K562 (cell line): ENCODE measurements at regions not wholly inside any gene's neighbourhood (a gene's known extent, or its start where the extent isn't known, plus 50 kb on each side); places are given as distances from the start of the nearest gene placed in this dataset.

Experiments
- ATAC-seq: fragments of 200-7000 bp; cut with Tn5 transposase; 3 replicates; pipeline ENCODE4 v1.9.1; 2020; ENCODE audit warnings: moderate library complexity
- BruUV-seq: library from RNA; stranded (reverse); fragments of 400-500 nt; replicated peaks from 2 replicates; lab custom pipeline; 2021; lab: Mats Ljungman, UMichigan
- CTCF ChIA-PET: fragments of 300-600 bp; formaldehyde crosslinking; extraction: SDS; loops from one replicate; lab custom pipeline; 2021; ENCODE audit warnings: low intra/inter-chr PET ratio; lab: Yijun Ruan, JAX
- POLR2A ChIA-PET: fragments of 300-600, 350-650 bp; sonication (Branson Sonifier 250); formaldehyde crosslinking; extraction: SDS; loops from one replicate; lab custom pipeline; 2021; ENCODE audit warnings: antibody characterized with exemption, inconsistent platforms; lab: Yijun Ruan, JAX
- DNase-seq, 4 experiments: peaks; one replicate each; pipeline versions ENCODE4 v3.0.0 to v3.0.0-alpha.2; 2011 to 2018; ENCODE audit warnings: low spot score in 3 of 4, mixed read lengths in 3 of 4; ENCODE audit errors: extremely low read depth in 1 of 4
- FAIRE-seq: peaks from 2 replicates; lab custom pipeline; 2011; peaks lifted over from hg19 to GRCh38; lab: Jason Lieb, UNC
- H2AFZ ChIP-seq: 2 replicates; pipeline ENCODE4 v1.6.0; 2011; ENCODE audit warnings: low read depth, low read length, control low read depth, inconsistent platforms
- H3K27ac ChIP-seq: fragments of 200-600 bp; 3 replicates; pipeline ENCODE4 v1.8.0; 2011; ENCODE audit warnings: low read depth, mild to moderate bottlenecking, control low read depth, inconsistent platforms, low read length, moderate library complexity, mixed read lengths; ENCODE audit errors: extremely low read depth
- H3K27me3 ChIP-seq, 2 experiments: fragments of 300-600 bp in 1 of 2; 2 replicates in 1 of 2; 3 replicates in 1 of 2; pipeline versions ENCODE4 v1.6.0 to v1.8.0; 2011; ENCODE audit warnings: inconsistent platforms in 2 of 2, low read length in 2 of 2, mild to moderate bottlenecking in 1 of 2, mixed read lengths in 1 of 2, moderate library complexity in 1 of 2; ENCODE audit not compliant: control insufficient read depth in 2 of 2, insufficient read depth in 2 of 2
- H3K36me3 ChIP-seq: fragments of 300-600 bp; 3 replicates; pipeline ENCODE4 v1.8.0; 2011; ENCODE audit warnings: mild to moderate bottlenecking, low read length, inconsistent platforms; ENCODE audit not compliant: control insufficient read depth, insufficient read depth
- H3K4me1 ChIP-seq, 2 experiments: fragments of 200-600 bp in 1 of 2; replicated peaks in 1 of 2; 2 replicates in 1 of 2; 3 replicates in 1 of 2; pipeline versions ENCODE4 v1.5.1 to v1.8.0; 2011; ENCODE audit warnings: inconsistent platforms in 2 of 2, low read length in 2 of 2, mild to moderate bottlenecking in 1 of 2, mixed read lengths in 1 of 2, moderate library complexity in 1 of 2; ENCODE audit not compliant: control insufficient read depth in 2 of 2, insufficient read depth in 2 of 2
- H3K4me2 ChIP-seq: 2 replicates; pipeline ENCODE4 v1.6.1; 2011; ENCODE audit warnings: low read length, control low read depth, inconsistent platforms, mixed read lengths; ENCODE audit not compliant: insufficient read depth
- H3K4me3 ChIP-seq: fragments of 200-600 bp; sonication (generic), shearing (Covaris generic); 2 replicates; pipeline ENCODE4 v1.5.1; 2016; ENCODE audit warnings: control low read depth, inconsistent platforms
- H3K79me2 ChIP-seq: fragments of 200-600 bp; 3 replicates; pipeline ENCODE4 v1.8.0; 2011; ENCODE audit warnings: low read length, inconsistent platforms; ENCODE audit not compliant: control insufficient read depth, insufficient read depth
- H3K9ac ChIP-seq, 2 experiments: 2 replicates each; pipeline versions ENCODE4 v1.6.0 to v1.6.1; 2011; ENCODE audit warnings: low read depth in 2 of 2, low read length in 2 of 2, control low read depth in 1 of 2, inconsistent platforms in 1 of 2, mild to moderate bottlenecking in 1 of 2, mixed read lengths in 1 of 2; ENCODE audit not compliant: insufficient read depth in 1 of 2
- H3K9me1 ChIP-seq: one replicate; pipeline ENCODE4 v1.6.0; 2011; ENCODE audit warnings: inconsistent platforms, mild to moderate bottlenecking, low read length, moderate library complexity; ENCODE audit not compliant: control insufficient read depth, insufficient read depth
- H3K9me3 ChIP-seq: replicated peaks from 2 replicates; pipeline ENCODE4 v1.5.1; 2011; ENCODE audit warnings: low read depth, low read length, inconsistent platforms; ENCODE audit not compliant: control insufficient read depth, insufficient read depth
- H4K20me1 ChIP-seq: replicated peaks from 2 replicates; pipeline ENCODE4 v1.6.1; 2011; ENCODE audit warnings: low read length, inconsistent platforms, mixed read lengths; ENCODE audit not compliant: control insufficient read depth, insufficient read depth
- BDP1 ChIP-seq: IDR thresholded peaks from 3 replicates; pipeline ENCODE4 v1.6.1; 2011; ENCODE audit not compliant: insufficient read length, insufficient read depth
- HBP1 ChIP-seq: fragments of 450-650 bp; formaldehyde crosslinking; IDR thresholded peaks from 2 replicates; pipeline ENCODE4 v1.4.0; 2022; ENCODE audit warnings: missing genetic modification characterization
- MTA2 ChIP-seq: fragments of 450-650 bp; IDR thresholded peaks from 2 replicates; pipeline ENCODE4 v1.6.1; 2016; ENCODE audit warnings: low read depth
- POLR2G ChIP-seq: fragments of 200-400 bp; formaldehyde crosslinking; IDR thresholded peaks from 2 replicates; pipeline ENCODE4 v1.6.1; 2017; ENCODE audit warnings: low read depth, mild to moderate bottlenecking, antibody characterized with exemption, low read length, moderate library complexity
- SNAPC5 ChIP-seq: fragments of 250-450 bp; sonication (Bioruptor Pico); IDR thresholded peaks from 2 replicates; pipeline ENCODE4 v1.8.0; 2021; ENCODE audit warnings: moderate library complexity, mild to moderate bottlenecking, inconsistent platforms
- WGBS: fragments of 100-300 bp; shearing (Covaris generic); methylation state at CpG from one replicate; pipeline ENCODE4 v1.1.6; 2016; ENCODE audit warnings: low coverage, mixed read lengths; ENCODE audit not compliant: insufficient coverage; ENCODE audit errors: missing lambda C conversion rate; 5-methylcytosine and 5-hydroxymethylcytosine counted together
- in situ Hi-C: fragments of 300-500 bp; cut with MboI; formaldehyde crosslinking; loops from 4 replicates; pipeline ENCODE4 v1.15.0; 2018; ENCODE audit warnings: inconsistent platforms, mixed read lengths
- intact Hi-C: fragments of 100-400 bp; cut with micrococcal nuclease; formaldehyde crosslinking; loops from 2 replicates; pipeline ENCODE4 v1.14.2; 2022
- TF ChIP-seq, protein P1 (sequence below): fragments of 250-450 bp; sonication (Bioruptor Pico); IDR thresholded peaks from 2 replicates; pipeline ENCODE4 v1.8.0; 2022; ENCODE audit warnings: inconsistent platforms

DNA sequence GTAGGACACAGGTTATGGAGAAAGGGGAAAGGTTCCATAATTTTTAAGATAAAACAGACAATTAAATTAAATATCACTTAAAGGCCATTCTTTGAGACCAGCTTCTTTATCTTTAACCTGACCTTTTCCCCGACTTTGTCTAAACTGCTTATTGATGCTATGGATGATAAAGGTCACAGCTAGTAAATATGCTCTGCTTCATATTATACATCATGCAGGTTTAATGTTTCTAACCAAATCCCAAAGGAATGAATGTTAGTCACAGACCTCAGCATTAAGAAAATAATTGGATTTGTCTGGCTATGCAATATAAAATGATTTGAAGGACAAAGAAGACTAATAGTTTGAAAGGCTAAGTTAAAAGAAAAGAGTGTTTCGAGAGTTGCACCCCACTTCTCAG is 147.6 kb downstream of the ST8SIA4 start:
- DNase-seq: no peak
- Histone ChIP-seq H3K9me3 (no peaks in the 10 kb centered on the region), H3K4me3 (no peak overlapping the region), H3K36me3 (no peaks in the 10 kb centered on the region), H4K20me1 (no peaks in the 10 kb centered on the region), H3K4me1 (no peaks in the 10 kb centered on the region), H3K79me2 (no peaks in the 10 kb centered on the region), H3K27me3 (no peaks in the 10 kb centered on the region), H3K4me2 (no peak overlapping the region), H3K27ac (no peak overlapping the region), H3K9me1 (no peaks in the 10 kb centered on the region), H2AFZ (no peak overlapping the region), H3K9ac (no peak overlapping the region)
- no TSS peak for BruUV-seq
- in situ Hi-C loops (no loop called here), intact Hi-C loops (no loop called here)
- ATAC-seq: no peak
- no peak for FAIRE-seq
- ChIA-PET CTCF (no interaction called here), POLR2A (no interaction called here)
- TF ChIP-seq MTA2 (no peak), SNAPC5 (CRISPR knock-in tag) (no peak), POLR2G (no peak), BDP1 (no peak), HBP1 (no peak)
- TF ChIP-seq, protein P1, sequence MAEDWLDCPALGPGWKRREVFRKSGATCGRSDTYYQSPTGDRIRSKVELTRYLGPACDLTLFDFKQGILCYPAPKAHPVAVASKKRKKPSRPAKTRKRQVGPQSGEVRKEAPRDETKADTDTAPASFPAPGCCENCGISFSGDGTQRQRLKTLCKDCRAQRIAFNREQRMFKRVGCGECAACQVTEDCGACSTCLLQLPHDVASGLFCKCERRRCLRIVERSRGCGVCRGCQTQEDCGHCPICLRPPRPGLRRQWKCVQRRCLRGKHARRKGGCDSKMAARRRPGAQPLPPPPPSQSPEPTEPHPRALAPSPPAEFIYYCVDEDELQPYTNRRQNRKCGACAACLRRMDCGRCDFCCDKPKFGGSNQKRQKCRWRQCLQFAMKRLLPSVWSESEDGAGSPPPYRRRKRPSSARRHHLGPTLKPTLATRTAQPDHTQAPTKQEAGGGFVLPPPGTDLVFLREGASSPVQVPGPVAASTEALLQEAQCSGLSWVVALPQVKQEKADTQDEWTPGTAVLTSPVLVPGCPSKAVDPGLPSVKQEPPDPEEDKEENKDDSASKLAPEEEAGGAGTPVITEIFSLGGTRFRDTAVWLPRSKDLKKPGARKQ: no peak
- WGBS: 9% methylated on average over 2 of the region's 2 CpGs
